ENCODE measurements at regions not wholly inside any gene's neighbourhood (a gene's known extent, or its start where the extent isn't known, plus 50 kb on each side); places are given as distances from the start of the nearest gene placed in this dataset.
"Not testable (repeated sequence)": the region's sequence is repeated elsewhere in the genome, so short reads cannot be mapped to it uniquely, and the experiment has no call there.

GRCh38 chr2:42996528-42996927, 204.1 kb upstream of the HAAO start:
- Histone ChIP-seq H2AFZ (ENCODE audit: low read length) (no peak overlapping the region), H3K4me3 (ENCODE audit: low read length, poor library complexity, severe bottlenecking) (no peak overlapping the region), H3K9me2 (replicated peaks; ENCODE audit: low read depth, low read length) (no peaks in the 10 kb centered on the region), H3K36me3 (ENCODE audit: insufficient read depth, low read length) (no peaks in the 10 kb centered on the region), H3K9ac (ENCODE audit: low read depth, low read length, poor library complexity, severe bottlenecking) (no peak overlapping the region), H4K20me1 (ENCODE audit: insufficient read depth, low read length, poor library complexity, severe bottlenecking) (no peaks in the 10 kb centered on the region), H3K9me3 (ENCODE audit: insufficient read depth, low read depth, low read length) (no peaks in the 10 kb centered on the region), H3K4me1 (ENCODE audit: insufficient read depth, low read length, poor library complexity, severe bottlenecking) (no peaks in the 10 kb centered on the region), H3K79me2 (ENCODE audit: insufficient read depth, low read length) (no peaks in the 10 kb centered on the region), H3F3A (ENCODE audit: low read depth) (no peaks in the 10 kb centered on the region), H3K4me2 (ENCODE audit: low read depth, low read length, poor library complexity, severe bottlenecking) (no peak overlapping the region), H3K27me3 (ENCODE audit: insufficient read depth, low read length, poor library complexity, severe bottlenecking) (no peaks in the 10 kb centered on the region)
- TF ChIP-seq CTCF (conservative IDR thresholded peaks at IDR 0.05; ENCODE audit: low read length) = no peak
- TF ChIP-seq EZH2phosphoT487 (IDR thresholded peaks at IDR 0.05; ENCODE audit: borderline replicate concordance) = no peak

- Histone ChIP-seq H3K36me3 (ENCODE audit: insufficient read depth, low read length) (no peaks in the 10 kb centered on the region), H4K20me1 (ENCODE audit: insufficient read depth, low read length, poor library complexity, severe bottlenecking) (no peaks in the 10 kb centered on the region), H3K27me3 (ENCODE audit: insufficient read depth, low read length, poor library complexity, severe bottlenecking) (no peaks in the 10 kb centered on the region), H3K79me2 (ENCODE audit: insufficient read depth, low read length) (no peaks in the 10 kb centered on the region), H3F3A (ENCODE audit: low read depth) (no peaks in the 10 kb centered on the region), H2AFZ (ENCODE audit: low read length) (no peak overlapping the region), H3K4me1 (ENCODE audit: insufficient read depth, low read length, poor library complexity, severe bottlenecking) (no peaks in the 10 kb centered on the region), H3K9me3 (ENCODE audit: insufficient read depth, low read depth, low read length) (no peaks in the 10 kb centered on the region), H3K9ac (ENCODE audit: low read depth, low read length, poor library complexity, severe bottlenecking) (no peak overlapping the region), H3K9me2 (replicated peaks; ENCODE audit: low read depth, low read length) (no peaks in the 10 kb centered on the region), H3K4me3 (ENCODE audit: low read length, poor library complexity, severe bottlenecking) (no peak overlapping the region), H3K4me2 (ENCODE audit: low read depth, low read length, poor library complexity, severe bottlenecking) (no peak overlapping the region)
- TF ChIP-seq EZH2phosphoT487 (IDR thresholded peaks at IDR 0.05; ENCODE audit: borderline replicate concordance) (no peak; the same call in 1 of the 2 replicates), CTCF (conservative IDR thresholded peaks at IDR 0.05; ENCODE audit: low read length) (no peak)
These were observed 203.5 kb upstream of the HAAO start for GRCh38 chr2:42995752-42996422.

- H2AFZ ChIP-seq (ENCODE audit: low read length) = not testable (repeated sequence)
These were observed 197.1 kb upstream of the HAAO start for GRCh38 chr2:42989283-42990081.

GRCh38 chr2:42988055-42988454, 195.7 kb upstream of the HAAO start:
- not testable (repeated sequence) for H3K27me3 ChIP-seq (ENCODE audit: insufficient read depth, low read length, poor library complexity, severe bottlenecking); H3K9me3 ChIP-seq (ENCODE audit: insufficient read depth, low read depth, low read length); H3K9ac ChIP-seq (ENCODE audit: low read depth, low read length, poor library complexity, severe bottlenecking); H2AFZ ChIP-seq (ENCODE audit: low read length); H3K36me3 ChIP-seq (ENCODE audit: insufficient read depth, low read length); H3K4me2 ChIP-seq (ENCODE audit: low read depth, low read length, poor library complexity, severe bottlenecking); H4K20me1 ChIP-seq (ENCODE audit: insufficient read depth, low read length, poor library complexity, severe bottlenecking); H3K79me2 ChIP-seq (ENCODE audit: insufficient read depth, low read length); H3K4me1 ChIP-seq (ENCODE audit: insufficient read depth, low read length, poor library complexity, severe bottlenecking); H3K4me3 ChIP-seq (ENCODE audit: low read length, poor library complexity, severe bottlenecking); H3F3A ChIP-seq (ENCODE audit: low read depth); H3K9me2 ChIP-seq (replicated peaks; ENCODE audit: low read depth, low read length)

More at GRCh38 chr2:42989283-42990081, 197.1 kb upstream of the HAAO start:
- H3K9me3 ChIP-seq (ENCODE audit: insufficient read depth, low read depth, low read length); H3K79me2 ChIP-seq (ENCODE audit: insufficient read depth, low read length); H3K4me3 ChIP-seq (ENCODE audit: low read length, poor library complexity, severe bottlenecking); H3K27me3 ChIP-seq (ENCODE audit: insufficient read depth, low read length, poor library complexity, severe bottlenecking); H3K9me2 ChIP-seq (replicated peaks; ENCODE audit: low read depth, low read length); H4K20me1 ChIP-seq (ENCODE audit: insufficient read depth, low read length, poor library complexity, severe bottlenecking); H3K36me3 ChIP-seq (ENCODE audit: insufficient read depth, low read length); H3F3A ChIP-seq (ENCODE audit: low read depth); H3K4me2 ChIP-seq (ENCODE audit: low read depth, low read length, poor library complexity, severe bottlenecking); H3K4me1 ChIP-seq (ENCODE audit: insufficient read depth, low read length, poor library complexity, severe bottlenecking); H3K9ac ChIP-seq (ENCODE audit: low read depth, low read length, poor library complexity, severe bottlenecking): not testable (repeated sequence)

Data from Loucy (cell line).